Fibroblast of upper back skin (primary cell): ENCODE measurements at regions not wholly inside any gene's neighbourhood (a gene's known extent, or its start where the extent isn't known, plus 50 kb on each side); places are given as distances from the start of the nearest gene placed in this dataset.

ENCODE experiments used
- DNase-seq: peaks from one replicate; pipeline ENCODE4 v3.0.0-alpha.2; 2013

DNA sequence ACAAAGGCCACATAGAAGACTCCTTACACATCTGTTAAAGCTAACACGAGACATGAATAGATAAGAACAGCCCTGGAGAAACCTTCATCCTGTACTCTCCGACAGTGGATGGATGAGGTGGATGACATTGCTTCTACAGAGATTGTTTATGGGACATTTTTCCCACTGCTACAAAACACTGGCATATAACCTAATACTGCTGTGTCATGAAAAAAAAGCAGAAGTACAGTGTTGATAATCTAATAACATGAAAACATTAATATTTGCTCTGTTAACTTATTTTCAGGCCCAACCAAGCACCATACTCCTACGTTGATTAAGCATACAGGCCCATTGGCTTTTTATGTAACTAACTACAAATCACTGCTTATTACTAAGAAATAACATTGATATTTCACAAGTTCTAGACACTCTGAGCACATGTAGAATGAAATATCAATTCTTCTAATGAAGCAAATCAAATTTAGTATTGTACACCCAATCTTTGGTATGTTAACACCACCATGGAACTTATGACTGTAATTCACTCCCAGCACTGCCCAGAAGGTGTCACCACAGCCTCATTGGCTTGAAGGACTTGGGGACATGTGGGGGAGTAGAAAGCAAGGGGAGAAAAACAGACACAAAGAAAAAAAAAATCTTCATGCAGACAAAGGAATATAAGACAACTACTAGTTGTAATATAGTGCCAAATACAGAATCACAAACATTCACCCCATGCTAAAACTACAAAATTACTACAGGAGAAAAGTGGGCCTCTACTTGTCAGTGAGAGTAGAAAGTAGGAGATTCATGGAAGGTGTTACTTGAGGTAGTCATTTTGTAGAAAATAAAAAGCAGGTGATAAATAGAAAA lies 330.0 kb upstream of the PMFBP1 start:
- DNase-seq = peak; percentile 86

DNA sequence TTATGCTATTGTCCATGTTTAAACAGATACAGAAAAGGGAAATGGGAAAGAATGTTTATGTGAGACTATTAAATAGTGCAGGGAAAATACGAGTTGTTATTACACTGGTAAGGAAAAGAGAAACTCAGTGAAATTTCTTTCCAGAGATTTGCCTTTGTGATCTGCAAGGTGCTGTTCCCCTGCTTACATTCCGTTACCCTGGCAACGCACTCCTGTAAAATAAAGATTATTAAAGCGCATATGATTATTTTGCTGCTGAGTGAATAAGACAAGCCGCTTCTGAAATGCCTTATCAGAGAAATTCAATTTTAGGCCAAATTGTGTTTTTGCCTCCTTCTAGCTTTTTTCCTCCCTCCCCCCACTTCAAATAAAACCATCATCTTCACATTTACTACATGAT lies 328.6 kb upstream of the PMFBP1 start:
- DNase-seq = no peak

- peak; percentile 83 for DNase-seq
Measured at GRCh38 chr16:72493716-72494415, 321.9 kb upstream of the PMFBP1 start.

DNA sequence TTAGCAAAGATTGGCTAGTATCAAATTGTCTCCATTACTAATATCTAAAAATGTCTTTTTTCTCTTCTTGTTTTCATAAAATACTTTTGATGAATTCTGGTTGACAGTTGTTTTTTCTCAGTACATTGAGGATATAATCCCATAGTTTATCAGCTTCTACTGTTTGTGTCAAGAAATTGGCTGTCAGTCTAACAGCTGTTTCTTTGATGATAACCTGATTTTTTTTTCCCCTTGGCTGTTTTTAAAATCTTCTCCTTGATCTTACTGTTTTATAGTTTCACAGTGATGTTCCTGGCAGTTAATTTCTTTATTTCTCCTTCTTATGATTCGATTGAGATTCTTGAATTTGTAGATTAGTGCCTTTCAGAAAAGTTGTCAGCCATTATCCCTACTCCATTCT lies 315.3 kb upstream of the PMFBP1 start:
- no peak for DNase-seq

DNA sequence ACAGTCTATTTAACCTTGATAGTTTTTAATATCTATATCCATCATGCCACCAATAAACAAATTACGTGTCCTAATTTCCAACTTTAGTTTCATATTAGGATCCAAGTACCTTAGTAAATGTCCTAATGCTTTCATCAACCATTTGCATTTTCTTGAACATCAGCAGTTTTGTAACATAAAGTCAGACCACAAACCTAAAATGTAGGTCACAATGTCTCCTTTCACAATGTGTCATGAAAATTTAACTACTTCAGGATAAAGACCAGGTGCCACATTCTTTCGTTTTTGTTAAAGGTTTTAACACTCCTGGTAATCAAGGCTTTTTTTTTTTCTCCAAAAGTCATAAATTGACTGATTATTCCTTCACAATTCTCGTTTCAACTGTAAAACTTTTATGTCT lies 310.7 kb upstream of the PMFBP1 start:
- DNase-seq = no peak

- no peak for DNase-seq
Measured at GRCh38 chr16:72481419-72481818, 309.5 kb upstream of the PMFBP1 start.

DNA sequence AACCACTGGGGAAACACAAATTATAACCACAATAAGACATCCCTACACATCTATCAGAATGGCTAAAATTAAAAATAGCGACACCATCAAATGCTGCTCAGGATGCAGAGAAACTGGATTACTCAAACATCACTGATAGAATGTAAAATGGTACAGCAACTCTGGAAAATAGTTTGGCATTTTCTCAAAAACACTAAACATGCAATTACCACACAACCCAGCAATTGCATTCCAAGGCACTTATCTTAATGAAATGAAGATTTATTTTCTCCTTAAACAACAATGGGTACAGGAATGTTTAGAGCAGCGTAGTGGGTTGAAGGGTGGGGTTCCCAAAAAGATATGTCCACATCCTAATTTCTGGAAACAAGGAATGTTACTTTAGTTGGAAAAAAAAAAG lies 309.0 kb upstream of the PMFBP1 start:
- peak; percentile 74 for DNase-seq

GRCh38 chr16:72475688-72476087 lies 303.7 kb upstream of the PMFBP1 start:
- peak; percentile 54 for DNase-seq

GRCh38 chr16:72474501-72475123 lies 302.7 kb upstream of the PMFBP1 start:
- peak; percentile 98 for DNase-seq

GRCh38 chr16:72473631-72474030 lies 301.7 kb upstream of the PMFBP1 start:
- DNase-seq = peak; percentile 44

DNA sequence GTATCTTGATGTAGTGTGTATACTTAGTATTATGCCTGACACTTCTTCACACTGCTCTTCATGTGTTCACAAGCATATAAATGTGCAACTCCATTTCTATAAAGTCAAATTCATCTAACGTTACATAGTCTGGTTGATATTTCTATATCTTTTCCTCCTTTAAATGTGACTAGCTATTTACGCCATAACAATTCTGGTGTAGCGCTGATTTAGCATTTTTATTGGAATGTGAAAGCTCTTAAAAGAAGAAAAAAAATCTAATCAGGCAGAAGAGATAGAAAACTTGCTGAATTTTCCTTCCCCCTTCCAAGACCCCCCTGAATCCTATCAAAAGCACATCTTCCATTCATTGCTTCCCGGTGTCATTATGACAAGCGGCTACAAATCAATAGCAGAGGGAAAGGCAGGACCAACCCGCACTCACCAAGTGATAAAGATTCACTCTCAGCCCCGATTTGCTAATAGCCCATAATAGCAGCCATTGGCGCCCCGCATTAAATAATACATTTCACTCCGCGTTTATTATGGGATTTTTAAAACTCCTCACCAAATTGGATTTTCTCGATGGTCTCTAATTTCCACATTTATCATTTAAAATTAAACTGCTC lies 299.5 kb upstream of the PMFBP1 start:
- no peak for DNase-seq

DNA sequence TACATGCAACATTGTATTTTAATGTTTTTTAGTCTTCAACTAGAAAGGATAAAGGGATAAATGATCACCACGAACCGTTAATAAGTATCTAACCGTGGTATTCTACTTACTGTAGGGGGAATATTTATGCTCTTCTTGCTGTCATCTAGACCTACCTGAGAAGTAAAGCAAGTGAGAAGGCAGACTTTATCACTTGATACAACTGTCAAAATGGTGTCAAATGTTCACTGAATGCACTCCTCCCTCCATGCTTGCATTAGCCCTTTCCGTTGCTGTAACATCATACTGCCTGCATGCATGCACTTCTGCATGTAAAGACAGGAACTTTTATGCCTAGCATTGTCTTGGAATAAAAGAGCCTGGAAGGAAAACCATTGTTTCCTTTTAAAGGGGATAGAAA lies 298.6 kb upstream of the PMFBP1 start:
- DNase-seq = no peak

DNA sequence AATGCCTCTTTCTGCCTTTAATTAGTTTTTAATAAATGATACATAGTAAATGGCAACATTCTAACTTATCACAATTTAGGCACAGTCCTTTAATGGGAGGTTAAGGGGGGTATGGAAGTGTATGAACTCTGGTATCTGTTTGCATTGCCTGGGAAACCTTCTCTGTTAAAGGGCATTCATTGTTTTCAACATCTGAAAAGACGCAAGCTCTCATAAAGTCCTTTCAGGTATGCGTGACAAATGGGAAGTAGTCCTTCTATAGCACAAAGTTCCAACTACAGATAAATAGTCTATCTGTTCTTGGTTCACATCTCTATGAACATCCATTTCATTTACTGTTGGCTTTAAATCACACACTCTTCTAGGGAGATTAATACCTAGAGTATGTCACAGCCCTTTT lies 298.0 kb upstream of the PMFBP1 start:
- no peak for DNase-seq

DNA sequence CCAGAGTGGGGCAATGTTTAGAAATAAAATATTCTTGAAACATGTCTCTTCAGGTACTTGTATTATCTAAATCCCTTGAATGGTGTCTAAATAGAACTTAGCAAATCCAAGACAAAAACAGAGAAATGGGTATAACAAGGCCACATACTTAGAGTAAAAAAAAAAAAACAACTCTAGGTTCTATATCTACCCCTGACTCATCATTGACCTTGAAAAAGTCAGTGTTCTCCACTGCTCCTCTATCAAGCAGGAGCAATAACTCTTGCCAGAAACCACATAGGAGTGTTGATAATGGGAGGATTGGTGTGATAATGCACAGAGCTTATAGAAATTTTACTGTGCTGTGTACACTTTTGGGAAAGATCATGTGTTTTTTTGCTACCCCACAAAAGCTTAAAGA lies 296.6 kb upstream of the PMFBP1 start:
- peak; percentile 68 for DNase-seq

GRCh38 chr16:72467157-72467759 lies 295.3 kb upstream of the PMFBP1 start:
- peak; percentile 65 for DNase-seq

- DNase-seq = no peak
Measured at GRCh38 chr16:72464597-72465368, 292.8 kb upstream of the PMFBP1 start.

DNA sequence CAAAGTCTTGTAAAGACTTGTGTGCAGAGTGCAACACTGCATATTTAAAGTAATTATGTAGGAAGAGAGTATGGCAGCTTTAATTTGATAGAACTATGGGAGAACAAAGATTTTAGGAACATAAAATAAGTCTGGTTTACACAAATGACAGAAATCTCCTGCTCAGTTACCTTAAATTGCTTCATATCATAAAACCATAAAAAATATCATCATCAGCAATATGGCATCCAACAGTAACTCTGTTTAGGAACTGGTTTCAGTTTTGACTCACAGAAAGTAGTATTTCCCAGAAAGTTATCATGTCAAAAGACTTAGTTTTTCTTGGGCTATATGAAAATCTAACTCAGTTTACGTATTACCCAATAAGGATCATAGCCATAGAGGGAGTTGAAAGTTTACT lies 292.1 kb upstream of the PMFBP1 start:
- DNase-seq = no peak

DNA sequence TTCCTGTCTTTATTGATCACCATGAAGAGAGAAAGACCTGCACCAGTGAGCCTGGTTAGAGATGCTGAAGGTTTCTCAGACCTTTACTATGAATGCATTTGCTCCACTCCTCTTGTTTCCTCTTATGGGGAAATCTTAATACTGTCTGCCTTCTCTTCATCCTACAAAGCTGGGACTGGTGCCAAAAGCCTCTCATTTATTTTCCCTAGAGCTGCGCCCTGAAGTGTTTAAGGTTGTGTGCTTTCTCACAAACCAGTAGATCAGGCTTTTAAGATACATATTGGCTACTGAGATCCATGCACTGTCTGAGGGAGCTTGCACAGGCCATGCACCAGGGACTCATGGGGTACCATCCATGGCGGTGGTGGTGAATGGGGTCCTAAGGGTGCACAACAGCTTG lies 286.1 kb upstream of the PMFBP1 start:
- no peak for DNase-seq

DNA sequence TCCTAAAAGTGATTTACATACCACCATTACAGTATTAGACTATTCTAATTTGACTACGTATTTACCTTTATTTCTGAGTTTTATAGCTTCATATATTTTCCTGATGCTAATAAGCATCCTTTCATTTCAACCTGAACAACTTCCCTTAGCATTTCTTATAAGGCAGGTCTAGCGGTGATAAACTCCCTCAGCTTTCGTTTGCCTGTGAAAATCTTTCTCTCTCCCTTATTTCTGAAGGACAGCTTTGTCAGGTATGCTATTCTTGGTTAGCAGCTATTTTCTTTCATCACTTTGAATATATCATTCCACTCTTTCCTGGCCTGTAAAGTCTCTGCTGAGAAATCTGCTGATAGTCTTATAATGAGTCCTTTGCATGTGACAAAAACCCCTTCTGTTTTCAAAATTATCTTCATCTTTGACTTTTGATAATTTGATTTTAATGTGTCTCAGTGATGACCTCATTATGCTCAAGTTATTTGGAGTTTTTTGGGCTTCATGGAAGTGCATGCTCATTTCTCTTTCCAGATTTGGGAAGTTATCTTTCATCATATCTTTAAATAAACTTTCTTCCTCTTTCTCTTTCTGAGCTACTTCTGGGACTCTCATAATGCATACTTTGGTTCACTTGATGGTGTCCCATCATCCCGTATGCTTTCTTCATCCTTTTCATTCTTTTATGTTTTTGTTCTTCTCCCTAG lies 285.4 kb upstream of the PMFBP1 start:
- DNase-seq = no peak

- no peak for DNase-seq
Measured at GRCh38 chr16:72455743-72456659, 284.0 kb upstream of the PMFBP1 start.
